Glutamatergic neuron (in vitro differentiated cells): ENCODE measurements at regions not wholly inside any gene's neighbourhood (a gene's known extent, or its start where the extent isn't known, plus 50 kb on each side); places are given as distances from the start of the nearest gene placed in this dataset.

ENCODE experiments used
- DNase-seq: peaks from one replicate; pipeline ENCODE4 v3.0.0; 2022
- H3K27ac Mint-ChIP-seq: one replicate; pipeline ENCODE4 v1.8.0; 2020; ENCODE audit warnings: mild to moderate bottlenecking, mixed read lengths, inconsistent platforms; ENCODE audit not compliant: unreplicated experiment
- H3K27me3 Mint-ChIP-seq: one replicate; pipeline ENCODE4 v1.8.0; 2020; ENCODE audit warnings: mild to moderate bottlenecking, moderate library complexity, mixed read lengths, inconsistent platforms; ENCODE audit not compliant: unreplicated experiment
- H3K36me3 Mint-ChIP-seq: one replicate; pipeline ENCODE4 v1.8.0; 2020; ENCODE audit warnings: mild to moderate bottlenecking, mixed read lengths, inconsistent platforms; ENCODE audit not compliant: unreplicated experiment
- H3K4me1 Mint-ChIP-seq: one replicate; pipeline ENCODE4 v1.8.0; 2020; ENCODE audit warnings: mild to moderate bottlenecking, low read depth, mixed read lengths, inconsistent platforms; ENCODE audit not compliant: unreplicated experiment
- H3K4me3 Mint-ChIP-seq: one replicate; pipeline ENCODE4 v1.8.0; 2020; ENCODE audit warnings: mild to moderate bottlenecking, mixed read lengths, inconsistent platforms; ENCODE audit not compliant: unreplicated experiment
- H3K9me3 Mint-ChIP-seq: one replicate; pipeline ENCODE4 v1.8.0; 2020; ENCODE audit warnings: mild to moderate bottlenecking, moderate library complexity, mixed read lengths, inconsistent platforms; ENCODE audit not compliant: unreplicated experiment
- CTCF ChIP-seq: fragments of 200-600 bp; sonication (generic); IDR thresholded peaks from one replicate; pipeline ENCODE4 v1.5.0; 2021; ENCODE audit not compliant: partially characterized antibody, unreplicated experiment

- DNase-seq, result no peak
- H3K27ac Mint-ChIP-seq, result no peak overlapping the region
- H3K27me3 Mint-ChIP-seq, result no peaks in the 10 kb centered on the region
- no peaks in the 10 kb centered on the region for H3K36me3 Mint-ChIP-seq
- H3K4me1 Mint-ChIP-seq, result no peaks in the 10 kb centered on the region
- no peaks in the 10 kb centered on the region for H3K9me3 Mint-ChIP-seq
- no peak overlapping the region for H3K4me3 Mint-ChIP-seq
- no peak for TF ChIP-seq CTCF
Measured at GRCh38 chr3:146680617-146681016, 75.5 kb upstream of the PLSCR5 start.

GRCh38 chr3:146679995-146680394 is 74.8 kb upstream of the PLSCR5 start:
- H3K27ac Mint-ChIP-seq, result no peak overlapping the region
- DNase-seq, result no peak
- H3K4me1 Mint-ChIP-seq, result no peaks in the 10 kb centered on the region
- no peaks in the 10 kb centered on the region for H3K27me3 Mint-ChIP-seq
- H3K36me3 Mint-ChIP-seq, result no peaks in the 10 kb centered on the region
- no peak overlapping the region for H3K4me3 Mint-ChIP-seq
- no peaks in the 10 kb centered on the region for H3K9me3 Mint-ChIP-seq
- TF ChIP-seq CTCF, result no peak

- Mint-ChIP-seq H3K27ac (no peak overlapping the region), H3K27me3 (no peaks in the 10 kb centered on the region), H3K4me1 (no peaks in the 10 kb centered on the region), H3K9me3 (no peaks in the 10 kb centered on the region), H3K36me3 (no peaks in the 10 kb centered on the region), H3K4me3 (no peak overlapping the region)
- DNase-seq, result no peak
- TF ChIP-seq CTCF, result no peak
Measured at GRCh38 chr3:146679191-146679590, 74.0 kb upstream of the PLSCR5 start.

- no peak overlapping the region for H3K27ac Mint-ChIP-seq
- no peaks in the 10 kb centered on the region for H3K27me3 Mint-ChIP-seq
- no peaks in the 10 kb centered on the region for H3K36me3 Mint-ChIP-seq
- no peak overlapping the region for H3K4me3 Mint-ChIP-seq
- H3K4me1 Mint-ChIP-seq, result no peaks in the 10 kb centered on the region
- TF ChIP-seq CTCF, result no peak
- DNase-seq, result no peak
- no peaks in the 10 kb centered on the region for H3K9me3 Mint-ChIP-seq
Measured at GRCh38 chr3:146672941-146673340, 67.8 kb upstream of the PLSCR5 start.

- Mint-ChIP-seq H3K27ac (no peak overlapping the region), H3K36me3 (peaks cover 6% of the 10 kb centered on the region), H3K9me3 (peaks cover 2% of the 10 kb centered on the region), H3K4me1 (no peaks in the 10 kb centered on the region), H3K4me3 (no peak overlapping the region), H3K27me3 (no peaks in the 10 kb centered on the region)
- no peak for TF ChIP-seq CTCF
- no peak for DNase-seq
Measured at GRCh38 chr3:146664403-146664802, 59.3 kb upstream of the PLSCR5 start.
